H1 (cell line): ENCODE measurements at regions not wholly inside any gene's neighbourhood (a gene's known extent, or its start where the extent isn't known, plus 50 kb on each side); places are given as distances from the start of the nearest gene placed in this dataset.

Source experiments
- SIN3A ChIP-seq, 2 experiments: IDR thresholded peaks in 1 of 2; conservative IDR thresholded peaks in 1 of 2; 2 replicates each; pipeline ENCODE4 v1.6.1; 2011 to 2012; ENCODE audit warnings: low read length in 2 of 2, improper control_type of control experiment in 1 of 2, low read depth in 1 of 2, mild to moderate bottlenecking in 1 of 2
- SP2 ChIP-seq: IDR thresholded peaks from 2 replicates; pipeline ENCODE4 v1.6.1; 2012; ENCODE audit warnings: mild to moderate bottlenecking, low read length, inconsistent platforms
- TF ChIP-seq, protein P1 (sequence below): fragments of 300-600 bp; sonication (generic); IDR thresholded peaks from 2 replicates; pipeline ENCODE4 v1.7.1; 2012; ENCODE audit warnings: low read length, moderate library complexity, mild to moderate bottlenecking, inconsistent platforms; ENCODE audit not compliant: insufficient replicate concordance

DNA sequence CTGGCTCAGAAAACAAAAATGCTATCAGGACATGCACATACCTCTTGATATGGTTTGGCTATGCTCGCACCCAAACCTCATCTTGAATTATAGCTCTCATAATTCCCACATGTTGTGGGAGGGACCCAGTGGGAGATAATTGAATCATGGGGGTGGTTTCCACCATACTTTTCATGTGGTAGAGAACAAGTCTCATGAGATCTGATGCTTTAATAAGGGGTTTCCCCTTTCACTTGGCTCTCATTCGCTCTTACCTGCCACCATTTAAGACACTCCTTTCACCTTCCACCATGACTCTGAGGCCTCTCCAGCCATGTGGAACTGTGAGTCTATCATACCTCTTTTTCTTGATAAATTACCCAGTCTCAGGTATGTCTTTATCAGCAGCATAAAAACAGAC is 958.6 kb downstream of the TRAM1L1 start (continued):
- TF ChIP-seq, protein P1, sequence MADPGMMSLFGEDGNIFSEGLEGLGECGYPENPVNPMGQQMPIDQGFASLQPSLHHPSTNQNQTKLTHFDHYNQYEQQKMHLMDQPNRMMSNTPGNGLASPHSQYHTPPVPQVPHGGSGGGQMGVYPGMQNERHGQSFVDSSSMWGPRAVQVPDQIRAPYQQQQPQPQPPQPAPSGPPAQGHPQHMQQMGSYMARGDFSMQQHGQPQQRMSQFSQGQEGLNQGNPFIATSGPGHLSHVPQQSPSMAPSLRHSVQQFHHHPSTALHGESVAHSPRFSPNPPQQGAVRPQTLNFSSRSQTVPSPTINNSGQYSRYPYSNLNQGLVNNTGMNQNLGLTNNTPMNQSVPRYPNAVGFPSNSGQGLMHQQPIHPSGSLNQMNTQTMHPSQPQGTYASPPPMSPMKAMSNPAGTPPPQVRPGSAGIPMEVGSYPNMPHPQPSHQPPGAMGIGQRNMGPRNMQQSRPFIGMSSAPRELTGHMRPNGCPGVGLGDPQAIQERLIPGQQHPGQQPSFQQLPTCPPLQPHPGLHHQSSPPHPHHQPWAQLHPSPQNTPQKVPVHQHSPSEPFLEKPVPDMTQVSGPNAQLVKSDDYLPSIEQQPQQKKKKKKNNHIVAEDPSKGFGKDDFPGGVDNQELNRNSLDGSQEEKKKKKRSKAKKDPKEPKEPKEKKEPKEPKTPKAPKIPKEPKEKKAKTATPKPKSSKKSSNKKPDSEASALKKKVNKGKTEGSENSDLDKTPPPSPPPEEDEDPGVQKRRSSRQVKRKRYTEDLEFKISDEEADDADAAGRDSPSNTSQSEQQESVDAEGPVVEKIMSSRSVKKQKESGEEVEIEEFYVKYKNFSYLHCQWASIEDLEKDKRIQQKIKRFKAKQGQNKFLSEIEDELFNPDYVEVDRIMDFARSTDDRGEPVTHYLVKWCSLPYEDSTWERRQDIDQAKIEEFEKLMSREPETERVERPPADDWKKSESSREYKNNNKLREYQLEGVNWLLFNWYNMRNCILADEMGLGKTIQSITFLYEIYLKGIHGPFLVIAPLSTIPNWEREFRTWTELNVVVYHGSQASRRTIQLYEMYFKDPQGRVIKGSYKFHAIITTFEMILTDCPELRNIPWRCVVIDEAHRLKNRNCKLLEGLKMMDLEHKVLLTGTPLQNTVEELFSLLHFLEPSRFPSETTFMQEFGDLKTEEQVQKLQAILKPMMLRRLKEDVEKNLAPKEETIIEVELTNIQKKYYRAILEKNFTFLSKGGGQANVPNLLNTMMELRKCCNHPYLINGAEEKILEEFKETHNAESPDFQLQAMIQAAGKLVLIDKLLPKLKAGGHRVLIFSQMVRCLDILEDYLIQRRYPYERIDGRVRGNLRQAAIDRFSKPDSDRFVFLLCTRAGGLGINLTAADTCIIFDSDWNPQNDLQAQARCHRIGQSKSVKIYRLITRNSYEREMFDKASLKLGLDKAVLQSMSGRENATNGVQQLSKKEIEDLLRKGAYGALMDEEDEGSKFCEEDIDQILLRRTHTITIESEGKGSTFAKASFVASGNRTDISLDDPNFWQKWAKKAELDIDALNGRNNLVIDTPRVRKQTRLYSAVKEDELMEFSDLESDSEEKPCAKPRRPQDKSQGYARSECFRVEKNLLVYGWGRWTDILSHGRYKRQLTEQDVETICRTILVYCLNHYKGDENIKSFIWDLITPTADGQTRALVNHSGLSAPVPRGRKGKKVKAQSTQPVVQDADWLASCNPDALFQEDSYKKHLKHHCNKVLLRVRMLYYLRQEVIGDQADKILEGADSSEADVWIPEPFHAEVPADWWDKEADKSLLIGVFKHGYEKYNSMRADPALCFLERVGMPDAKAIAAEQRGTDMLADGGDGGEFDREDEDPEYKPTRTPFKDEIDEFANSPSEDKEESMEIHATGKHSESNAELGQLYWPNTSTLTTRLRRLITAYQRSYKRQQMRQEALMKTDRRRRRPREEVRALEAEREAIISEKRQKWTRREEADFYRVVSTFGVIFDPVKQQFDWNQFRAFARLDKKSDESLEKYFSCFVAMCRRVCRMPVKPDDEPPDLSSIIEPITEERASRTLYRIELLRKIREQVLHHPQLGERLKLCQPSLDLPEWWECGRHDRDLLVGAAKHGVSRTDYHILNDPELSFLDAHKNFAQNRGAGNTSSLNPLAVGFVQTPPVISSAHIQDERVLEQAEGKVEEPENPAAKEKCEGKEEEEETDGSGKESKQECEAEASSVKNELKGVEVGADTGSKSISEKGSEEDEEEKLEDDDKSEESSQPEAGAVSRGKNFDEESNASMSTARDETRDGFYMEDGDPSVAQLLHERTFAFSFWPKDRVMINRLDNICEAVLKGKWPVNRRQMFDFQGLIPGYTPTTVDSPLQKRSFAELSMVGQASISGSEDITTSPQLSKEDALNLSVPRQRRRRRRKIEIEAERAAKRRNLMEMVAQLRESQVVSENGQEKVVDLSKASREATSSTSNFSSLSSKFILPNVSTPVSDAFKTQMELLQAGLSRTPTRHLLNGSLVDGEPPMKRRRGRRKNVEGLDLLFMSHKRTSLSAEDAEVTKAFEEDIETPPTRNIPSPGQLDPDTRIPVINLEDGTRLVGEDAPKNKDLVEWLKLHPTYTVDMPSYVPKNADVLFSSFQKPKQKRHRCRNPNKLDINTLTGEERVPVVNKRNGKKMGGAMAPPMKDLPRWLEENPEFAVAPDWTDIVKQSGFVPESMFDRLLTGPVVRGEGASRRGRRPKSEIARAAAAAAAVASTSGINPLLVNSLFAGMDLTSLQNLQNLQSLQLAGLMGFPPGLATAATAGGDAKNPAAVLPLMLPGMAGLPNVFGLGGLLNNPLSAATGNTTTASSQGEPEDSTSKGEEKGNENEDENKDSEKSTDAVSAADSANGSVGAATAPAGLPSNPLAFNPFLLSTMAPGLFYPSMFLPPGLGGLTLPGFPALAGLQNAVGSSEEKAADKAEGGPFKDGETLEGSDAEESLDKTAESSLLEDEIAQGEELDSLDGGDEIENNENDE: no peak
- TF ChIP-seq SIN3A (conservative IDR thresholded peaks at IDR 0.05 in 1 of 2, IDR thresholded peaks at IDR 0.05 in 1 of 2; ENCODE audit: low read depth in 1 of 2, low read length in 2 of 2) (no peak), SP2 (no peak)
